Activated CD4-positive, alpha-beta memory T cell treated with anti-CD3 and anti-CD28 coated beads for 36 hours (primary cell): ENCODE measurements at regions not wholly inside any gene's neighbourhood (a gene's known extent, or its start where the extent isn't known, plus 50 kb on each side); places are given as distances from the start of the nearest gene placed in this dataset.

Source experiments
- CTCF ChIA-PET: fragments of 350-600 bp; sonication (Branson Sonifier 250); formaldehyde crosslinking; loops from one replicate; lab custom pipeline; 2021; ENCODE audit warnings: antibody characterized with exemption, inconsistent platforms; lab: Charles Lee
- POLR2A ChIA-PET: fragments of 350-600 bp; sonication (Branson Sonifier 250); formaldehyde crosslinking; loops from one replicate; lab custom pipeline; 2021; ENCODE audit warnings: antibody characterized with exemption; lab: Charles Lee
- DNase-seq: peaks from one replicate; pipeline ENCODE4 v3.0.0-alpha.2; 2020
- H3K27ac Mint-ChIP-seq: one replicate; pipeline ENCODE4 v1.8.0; 2021; ENCODE audit warnings: mixed read lengths
- H3K27me3 Mint-ChIP-seq: one replicate; pipeline ENCODE4 v1.8.0; 2021; ENCODE audit warnings: mixed read lengths
- H3K36me3 Mint-ChIP-seq: one replicate; pipeline ENCODE4 v1.8.0; 2021; ENCODE audit warnings: mixed read lengths
- H3K4me1 Mint-ChIP-seq: one replicate; pipeline ENCODE4 v1.8.0; 2021; ENCODE audit warnings: low read depth, mixed read lengths
- H3K4me3 Mint-ChIP-seq: one replicate; pipeline ENCODE4 v1.8.0; 2021; ENCODE audit warnings: mild to moderate bottlenecking, mixed read lengths
- H3K9me3 Mint-ChIP-seq: one replicate; pipeline ENCODE4 v1.8.0; 2021; ENCODE audit warnings: mixed read lengths
- intact Hi-C: fragments of 100-400 bp; cut with micrococcal nuclease; formaldehyde crosslinking; loops from one replicate; pipeline ENCODE4 v1.15.1; 2023

DNA sequence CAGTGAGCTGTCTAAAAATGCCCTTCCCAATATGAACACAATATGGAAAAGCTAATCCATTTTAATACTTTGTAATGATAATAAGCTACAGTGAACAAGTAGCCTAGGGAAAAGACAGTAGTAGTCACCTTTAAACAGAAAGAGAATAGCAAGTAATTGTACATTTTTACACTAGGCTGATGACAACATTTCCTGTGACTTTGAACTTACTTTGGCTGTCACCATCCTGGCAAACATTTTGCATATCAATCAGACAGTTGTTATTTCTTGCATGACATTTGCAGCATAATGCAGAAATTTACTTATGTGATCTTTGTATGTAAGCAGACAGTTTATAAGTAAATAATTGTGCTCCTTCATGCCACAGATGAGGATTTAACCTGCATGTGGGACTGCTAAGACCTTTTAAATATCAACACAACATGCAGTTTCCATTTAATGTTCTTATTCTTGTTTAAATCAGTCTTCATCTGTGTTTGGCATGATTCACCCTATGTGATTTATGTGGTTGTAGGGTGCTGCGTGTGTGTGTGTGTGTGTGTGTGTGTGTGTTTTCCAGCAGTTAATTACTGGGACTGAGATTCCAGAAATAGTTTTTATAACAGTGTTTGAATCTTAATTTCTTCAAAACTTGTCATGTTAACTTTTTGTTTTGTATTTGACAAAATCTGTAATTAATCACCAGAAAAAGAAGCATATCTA is 997.1 kb upstream of the ARRDC3 start:
- ChIA-PET CTCF (no interaction called here), POLR2A (no interaction called here)
- Mint-ChIP-seq H3K4me3 (no peak overlapping the region), H3K36me3 (no peaks in the 10 kb centered on the region), H3K4me1 (no peaks in the 10 kb centered on the region), H3K27me3 (no peaks in the 10 kb centered on the region), H3K9me3 (no peaks in the 10 kb centered on the region), H3K27ac (no peak overlapping the region)
- DNase-seq = no peak
- intact Hi-C loops = no loop called here

DNA sequence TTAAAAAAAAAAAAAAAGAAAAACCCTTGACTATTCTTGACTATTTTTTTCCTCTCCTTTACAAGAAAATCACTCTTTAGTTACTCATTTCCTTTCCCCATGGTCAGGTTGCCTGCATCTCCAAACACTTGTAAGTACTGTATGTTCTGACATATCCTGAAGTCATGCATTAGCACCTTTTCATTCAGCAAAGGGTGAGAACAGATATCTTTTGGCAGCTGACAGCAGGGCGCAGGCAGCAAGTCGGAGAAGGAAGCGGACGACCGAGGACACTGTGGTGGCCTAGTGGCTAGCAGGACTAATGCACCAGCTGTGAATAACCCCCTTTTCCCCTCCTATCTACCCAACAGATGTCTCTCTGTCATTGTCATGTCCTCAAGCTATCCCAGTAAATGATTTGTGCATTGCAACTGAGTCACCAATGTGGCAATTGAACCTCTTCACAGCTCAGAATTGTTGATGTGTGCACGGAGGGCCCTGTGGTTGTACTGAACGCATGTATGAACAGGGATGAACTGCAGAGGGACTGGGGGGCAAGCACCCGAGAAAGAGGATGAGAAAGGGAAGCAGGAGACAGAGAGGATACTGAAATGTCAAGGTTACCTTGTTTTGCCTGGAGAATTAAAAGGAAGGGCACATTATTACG is 996.0 kb upstream of the ARRDC3 start:
- DNase-seq = no peak
- no peak overlapping the region for H3K27ac Mint-ChIP-seq
- H3K4me3 Mint-ChIP-seq = no peak overlapping the region
- H3K4me1 Mint-ChIP-seq = no peaks in the 10 kb centered on the region
- H3K36me3 Mint-ChIP-seq = no peaks in the 10 kb centered on the region
- H3K27me3 Mint-ChIP-seq = no peaks in the 10 kb centered on the region
- intact Hi-C loops = no loop called here
- POLR2A ChIA-PET = no interaction called here
- CTCF ChIA-PET = no interaction called here
- no peaks in the 10 kb centered on the region for H3K9me3 Mint-ChIP-seq

GRCh38 chr5:92374859-92375258 is 991.7 kb upstream of the ARRDC3 start:
- CTCF ChIA-PET = interaction anchor here (0.6 kb wide), 1 partner anchor 512 kb away, joined by 3 read pairs; no protein-coding TSS in a partner anchor
- H3K4me1 Mint-ChIP-seq = no peaks in the 10 kb centered on the region
- POLR2A ChIA-PET = no interaction called here
- DNase-seq = no peak
- H3K9me3 Mint-ChIP-seq = peaks cover 4% of the 10 kb centered on the region
- no peaks in the 10 kb centered on the region for H3K36me3 Mint-ChIP-seq
- H3K4me3 Mint-ChIP-seq = no peak overlapping the region
- H3K27me3 Mint-ChIP-seq = no peaks in the 10 kb centered on the region
- intact Hi-C loops = no loop called here
- no peak overlapping the region for H3K27ac Mint-ChIP-seq

DNA sequence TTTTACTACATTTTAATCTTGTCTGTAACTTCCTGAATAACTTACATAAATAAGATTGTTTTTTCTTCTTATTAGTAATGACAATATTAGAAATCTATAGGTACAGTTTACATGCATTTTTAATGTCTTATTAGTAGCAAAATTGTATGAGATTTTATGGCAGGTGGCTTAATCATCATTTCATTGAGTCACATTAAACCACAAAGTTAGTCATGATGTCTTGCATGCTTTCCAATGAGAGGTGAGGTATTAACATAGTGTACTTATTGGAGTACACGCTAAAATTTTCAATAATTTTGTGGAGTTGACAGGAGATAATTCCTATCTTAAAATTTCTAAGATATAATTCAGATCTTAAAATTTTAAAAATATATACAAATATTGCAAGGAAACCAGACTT is 989.6 kb upstream of the ARRDC3 start:
- H3K36me3 Mint-ChIP-seq = no peaks in the 10 kb centered on the region
- no peak overlapping the region for H3K27ac Mint-ChIP-seq
- H3K4me3 Mint-ChIP-seq = no peak overlapping the region
- intact Hi-C loops = no loop called here
- POLR2A ChIA-PET = no interaction called here
- no peak for DNase-seq
- H3K4me1 Mint-ChIP-seq = no peaks in the 10 kb centered on the region
- H3K27me3 Mint-ChIP-seq = no peaks in the 10 kb centered on the region
- peaks cover 11% of the 10 kb centered on the region for H3K9me3 Mint-ChIP-seq
- CTCF ChIA-PET = no interaction called here

DNA sequence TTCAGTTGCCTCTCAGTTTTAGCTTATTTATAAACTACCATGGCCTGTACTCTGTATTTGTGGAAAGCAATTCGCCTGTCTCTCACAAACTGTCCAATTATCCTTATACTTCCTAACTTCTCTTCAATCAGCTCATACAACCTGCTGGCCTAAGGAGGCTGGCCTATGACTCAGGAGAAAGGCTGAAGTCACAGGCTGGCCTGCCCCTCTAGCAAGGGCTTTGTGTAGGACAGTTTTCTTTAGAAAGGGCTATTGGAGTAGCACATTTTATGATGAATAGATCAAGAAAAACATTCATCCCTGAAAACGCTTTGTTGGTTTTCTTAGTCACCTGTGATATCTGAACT is 988.7 kb upstream of the ARRDC3 start:
- no peaks in the 10 kb centered on the region for H3K4me1 Mint-ChIP-seq
- intact Hi-C loops = no loop called here
- DNase-seq = no peak
- POLR2A ChIA-PET = no interaction called here
- no peaks in the 10 kb centered on the region for H3K36me3 Mint-ChIP-seq
- no peak overlapping the region for H3K27ac Mint-ChIP-seq
- H3K9me3 Mint-ChIP-seq = peaks cover 11% of the 10 kb centered on the region
- H3K4me3 Mint-ChIP-seq = no peak overlapping the region
- CTCF ChIA-PET = no interaction called here
- no peaks in the 10 kb centered on the region for H3K27me3 Mint-ChIP-seq

- intact Hi-C loops = no loop called here
These were observed 988.2 kb upstream of the ARRDC3 start for GRCh38 chr5:92371171-92371888.

GRCh38 chr5:92370032-92370431 is 986.9 kb upstream of the ARRDC3 start:
- Mint-ChIP-seq H3K9me3 (peaks cover 11% of the 10 kb centered on the region), H3K27ac (no peak overlapping the region), H3K4me1 (no peaks in the 10 kb centered on the region), H3K4me3 (no peak overlapping the region), H3K27me3 (no peaks in the 10 kb centered on the region), H3K36me3 (no peaks in the 10 kb centered on the region)
- CTCF ChIA-PET = no interaction called here
- POLR2A ChIA-PET = no interaction called here
- DNase-seq = no peak
- intact Hi-C loops = no loop called here

More at GRCh38 chr5:92371171-92371888, 988.2 kb upstream of the ARRDC3 start:
- H3K4me3 Mint-ChIP-seq = no peak overlapping the region
- no peak overlapping the region for H3K27ac Mint-ChIP-seq
- no peaks in the 10 kb centered on the region for H3K27me3 Mint-ChIP-seq
- DNase-seq = no peak
- H3K9me3 Mint-ChIP-seq = peaks cover 11% of the 10 kb centered on the region
- H3K36me3 Mint-ChIP-seq = no peaks in the 10 kb centered on the region
- H3K4me1 Mint-ChIP-seq = no peaks in the 10 kb centered on the region
- POLR2A ChIA-PET = no interaction called here
- CTCF ChIA-PET = no interaction called here

DNA sequence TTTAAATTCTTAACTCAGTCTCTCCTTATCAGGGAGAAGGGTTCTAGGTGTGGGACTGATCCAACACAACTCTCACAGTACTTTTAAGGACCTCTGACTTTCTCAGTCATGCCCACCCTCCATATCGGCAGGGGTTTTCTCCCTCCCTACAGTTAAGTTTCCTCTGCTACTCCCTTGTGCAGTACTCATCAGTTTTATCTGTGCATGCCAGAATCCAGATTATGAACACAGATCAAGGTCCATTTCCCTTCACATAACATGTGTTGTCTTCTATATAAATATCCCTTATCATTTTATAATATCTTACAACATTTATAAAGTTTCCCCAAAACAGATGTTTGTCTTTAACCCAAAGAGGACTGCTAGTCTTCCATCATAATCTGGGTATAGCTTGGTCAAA is 986.5 kb upstream of the ARRDC3 start:
- Mint-ChIP-seq H3K4me3 (no peak overlapping the region), H3K9me3 (peaks cover 11% of the 10 kb centered on the region), H3K36me3 (no peaks in the 10 kb centered on the region), H3K27ac (no peak overlapping the region), H3K27me3 (no peaks in the 10 kb centered on the region), H3K4me1 (no peaks in the 10 kb centered on the region)
- intact Hi-C loops = no loop called here
- POLR2A ChIA-PET = no interaction called here
- CTCF ChIA-PET = no interaction called here
- no peak for DNase-seq

DNA sequence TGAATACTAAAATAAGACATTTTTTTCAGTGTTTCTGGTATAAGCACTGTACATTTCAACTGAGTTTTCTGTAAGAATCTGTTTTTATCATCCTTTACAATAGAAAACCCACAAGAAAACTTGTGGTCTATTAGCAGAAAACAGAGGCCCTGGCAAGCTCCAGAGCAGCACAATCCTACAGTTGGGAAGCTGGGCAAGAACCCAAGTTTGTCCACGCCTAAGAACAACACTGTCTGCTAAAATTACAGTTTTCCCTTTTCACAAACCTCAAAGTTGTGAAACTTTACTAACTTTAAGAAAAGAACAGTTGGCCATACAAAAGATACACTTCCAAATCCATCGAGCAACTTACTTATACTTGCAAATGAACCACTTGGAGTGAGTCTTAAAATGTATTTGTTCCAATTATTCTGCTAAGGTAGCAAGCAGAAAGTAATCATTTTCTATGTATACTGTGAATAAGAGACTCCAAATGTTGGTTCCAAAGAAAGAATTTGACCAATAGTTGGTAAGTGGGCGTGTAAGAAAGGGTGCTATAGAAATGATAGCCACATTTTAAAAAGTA is 982.0 kb upstream of the ARRDC3 start:
- DNase-seq = no peak
- Mint-ChIP-seq H3K4me3 (no peak overlapping the region), H3K4me1 (no peaks in the 10 kb centered on the region), H3K27ac (no peak overlapping the region), H3K9me3 (peaks cover 8% of the 10 kb centered on the region), H3K27me3 (no peaks in the 10 kb centered on the region), H3K36me3 (no peaks in the 10 kb centered on the region)
- ChIA-PET POLR2A (no interaction called here), CTCF (no interaction called here)
- intact Hi-C loops = no loop called here

DNA sequence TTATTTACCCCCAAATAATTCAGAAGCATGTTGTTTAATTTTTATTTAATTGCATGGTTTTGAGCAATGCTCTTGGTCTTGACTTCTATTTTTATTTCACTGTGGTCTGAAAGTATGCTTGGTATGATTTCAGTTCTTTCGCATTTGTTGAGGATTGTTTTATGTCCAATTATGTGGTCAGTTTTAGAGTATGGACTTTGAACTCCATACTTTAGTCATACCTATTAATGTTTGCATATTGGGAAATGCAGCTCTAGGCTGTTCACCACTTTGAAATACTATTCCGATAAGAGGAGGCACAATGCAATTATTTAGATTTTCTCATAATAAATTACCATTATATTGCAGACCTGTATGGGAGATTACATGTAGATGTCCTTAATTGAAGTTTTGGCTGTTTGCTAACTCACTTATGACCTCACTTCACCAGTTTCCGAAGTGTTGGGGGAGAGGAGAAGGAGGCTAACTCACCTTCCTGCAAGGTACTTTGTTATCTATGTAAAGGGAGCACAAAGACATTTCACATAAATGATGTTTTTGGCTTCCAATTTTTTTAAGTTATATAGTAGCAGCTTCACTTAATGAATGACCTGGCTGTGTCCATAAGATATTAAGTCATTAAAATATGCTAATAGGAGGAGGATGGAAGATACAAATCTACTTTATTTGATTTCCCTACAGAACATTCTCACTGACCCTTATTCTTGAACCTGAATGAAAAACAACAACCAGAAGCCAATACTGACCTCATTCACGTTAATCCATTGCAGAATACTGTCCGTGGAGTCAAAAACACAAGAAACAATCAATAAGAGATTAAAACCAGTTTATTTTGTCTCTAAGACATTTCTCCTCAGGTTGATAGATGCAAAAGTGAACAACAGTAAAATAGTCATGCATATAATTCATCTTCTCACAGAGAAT is 970.3 kb upstream of the ARRDC3 start:
- CTCF ChIA-PET = no interaction called here
- Mint-ChIP-seq H3K4me3 (no peak overlapping the region), H3K9me3 (peaks cover 13% of the 10 kb centered on the region), H3K36me3 (no peaks in the 10 kb centered on the region), H3K4me1 (no peaks in the 10 kb centered on the region), H3K27me3 (no peaks in the 10 kb centered on the region), H3K27ac (no peak overlapping the region)
- POLR2A ChIA-PET = no interaction called here
- no peak for DNase-seq
- intact Hi-C loops = no loop called here

DNA sequence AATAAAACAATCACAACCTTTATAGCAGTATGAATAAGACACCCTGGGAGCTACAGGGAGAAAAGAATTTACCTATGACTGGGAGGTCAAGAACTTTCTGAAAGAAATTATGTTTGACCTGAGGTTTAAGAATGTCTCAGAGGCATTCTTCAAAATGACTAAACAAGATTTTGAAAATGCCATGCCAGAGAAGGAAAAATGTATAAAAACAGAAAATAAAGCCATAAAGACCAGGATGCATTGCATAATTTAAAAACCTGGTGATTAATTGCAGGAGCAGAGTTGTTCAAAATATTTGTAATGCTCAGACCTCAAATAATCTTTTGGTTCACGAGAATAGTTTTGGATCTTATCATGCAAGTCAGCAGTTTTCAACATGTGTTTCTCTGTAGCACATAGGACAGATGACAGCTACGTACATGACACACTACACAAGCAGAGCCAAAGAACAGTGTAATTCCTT is 954.7 kb upstream of the ARRDC3 start:
- DNase-seq = no peak
- Mint-ChIP-seq H3K4me1 (no peaks in the 10 kb centered on the region), H3K4me3 (no peak overlapping the region), H3K27ac (no peak overlapping the region), H3K36me3 (no peaks in the 10 kb centered on the region), H3K9me3 (no peaks in the 10 kb centered on the region), H3K27me3 (no peaks in the 10 kb centered on the region)
- POLR2A ChIA-PET = no interaction called here
- intact Hi-C loops = no loop called here
- CTCF ChIA-PET = no interaction called here

DNA sequence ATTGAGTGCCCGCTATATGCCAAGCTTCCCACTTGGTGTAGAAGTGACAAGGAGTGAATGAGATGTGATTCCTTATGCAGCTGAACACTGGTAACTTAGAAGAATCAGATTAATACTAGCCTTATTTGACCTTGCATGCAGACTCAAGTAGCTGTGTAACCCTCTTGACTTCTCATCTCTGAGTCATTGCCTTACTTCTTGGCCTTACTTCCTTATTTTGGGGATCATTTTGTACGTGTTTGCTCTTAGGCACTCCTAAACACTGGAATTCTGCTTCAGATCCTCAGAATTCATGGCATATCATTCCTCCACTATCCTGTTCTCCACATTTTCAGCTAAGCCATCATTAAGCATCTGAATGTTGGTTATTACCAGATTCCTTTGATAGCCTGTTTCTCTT is 948.9 kb upstream of the ARRDC3 start:
- H3K4me3 Mint-ChIP-seq = no peak overlapping the region
- DNase-seq = no peak
- CTCF ChIA-PET = no interaction called here
- no peaks in the 10 kb centered on the region for H3K27me3 Mint-ChIP-seq
- intact Hi-C loops = no loop called here
- H3K36me3 Mint-ChIP-seq = no peaks in the 10 kb centered on the region
- no peaks in the 10 kb centered on the region for H3K4me1 Mint-ChIP-seq
- POLR2A ChIA-PET = no interaction called here
- no peak overlapping the region for H3K27ac Mint-ChIP-seq
- no peaks in the 10 kb centered on the region for H3K9me3 Mint-ChIP-seq
